AG09309 (cell line): ENCODE measurements at regions not wholly inside any gene's neighbourhood (a gene's known extent, or its start where the extent isn't known, plus 50 kb on each side); places are given as distances from the start of the nearest gene placed in this dataset.

Source experiments
- DNase-seq: peaks from one replicate; pipeline ENCODE4 v3.0.0-alpha.2; 2010; ENCODE audit warnings: low read depth
- H3K4me3 ChIP-seq: 2 replicates; pipeline ENCODE4 v1.5.1; 2011; ENCODE audit warnings: mild to moderate bottlenecking, low read depth, low read length, moderate library complexity; ENCODE audit not compliant: control insufficient read depth
- CTCF ChIP-seq: IDR thresholded peaks from 2 replicates; pipeline ENCODE4 v1.5.1; 2011; ENCODE audit warnings: mild to moderate bottlenecking, low read depth, low read length, inconsistent platforms; ENCODE audit not compliant: insufficient read depth, control insufficient read depth; ENCODE audit errors: missing control alignments

- DNase-seq, result no peak
- no peak overlapping the region for H3K4me3 ChIP-seq
- no peak for TF ChIP-seq CTCF
Observed at GRCh38 chr7:3094701-3095445, 51.2 kb upstream of the CARD11 start.

- TF ChIP-seq CTCF, result no peak
- DNase-seq, result no peak
- no peak overlapping the region for H3K4me3 ChIP-seq
Observed at GRCh38 chr7:3097734-3098133, 54.1 kb upstream of the CARD11 start.

- no peak for DNase-seq
- no peak for TF ChIP-seq CTCF
- no peak overlapping the region for H3K4me3 ChIP-seq
Observed at GRCh38 chr7:3102159-3102558, 58.5 kb upstream of the CARD11 start.

DNA sequence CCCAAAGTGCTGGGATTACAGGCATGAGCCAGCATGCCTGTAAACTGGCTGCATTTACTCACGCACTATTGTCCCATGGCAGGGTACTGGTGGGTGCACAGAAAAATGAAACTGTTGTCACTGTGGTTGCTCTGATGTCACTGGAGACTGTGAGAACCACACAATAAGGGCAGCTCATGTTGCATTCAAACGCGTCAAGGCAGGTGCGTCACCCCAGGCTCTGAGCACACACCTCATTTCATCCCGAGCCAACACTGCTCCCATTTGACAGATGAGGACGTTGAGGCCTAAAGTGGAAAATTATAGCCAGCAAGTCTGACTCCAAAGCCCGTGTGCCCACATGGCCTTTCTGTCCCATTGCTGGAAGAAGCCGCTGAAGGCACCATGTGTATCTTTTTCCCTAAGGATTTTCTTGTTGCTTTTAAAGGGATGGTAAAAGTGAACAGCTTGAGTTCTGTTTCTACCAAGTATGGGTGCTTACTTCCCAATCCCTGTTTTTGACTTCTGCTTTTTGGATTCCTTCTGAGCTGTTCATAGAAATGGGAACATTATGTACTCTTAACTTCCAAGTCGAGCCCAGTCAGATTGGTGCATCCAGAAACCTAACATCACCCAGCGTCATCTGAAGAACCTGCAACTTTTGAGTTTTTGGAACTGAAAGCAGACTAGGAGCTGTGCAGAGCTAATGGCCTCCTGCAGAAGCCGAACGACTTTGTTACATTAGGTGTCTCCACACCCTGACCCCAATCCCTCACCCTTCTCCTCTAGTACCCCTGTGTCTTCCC is 60.1 kb upstream of the CARD11 start:
- H3K4me3 ChIP-seq, result no peak overlapping the region
- no peak for DNase-seq
- TF ChIP-seq CTCF, result no peak

DNA sequence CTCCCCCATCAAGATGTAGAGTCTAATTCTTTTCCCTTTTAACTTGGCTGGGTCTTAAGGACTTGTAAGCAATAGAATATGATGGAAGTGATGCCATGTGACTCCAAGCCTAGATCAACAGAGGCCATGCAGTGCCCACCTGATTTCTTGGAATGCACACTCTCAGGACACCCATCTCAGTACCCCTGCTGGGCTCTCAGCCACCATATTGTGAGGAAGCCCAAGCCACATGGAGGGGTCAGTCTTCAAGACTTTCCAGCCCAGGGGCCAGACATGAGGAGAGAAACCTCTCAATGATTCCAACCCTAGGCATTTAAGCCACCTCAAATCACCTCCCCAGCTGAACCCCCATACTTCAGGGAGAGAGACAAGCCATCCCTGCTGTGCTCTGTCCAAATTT is 62.2 kb upstream of the CARD11 start:
- no peak for TF ChIP-seq CTCF
- no peak overlapping the region for H3K4me3 ChIP-seq
- no peak for DNase-seq

GRCh38 chr7:3106361-3106826 is 62.7 kb upstream of the CARD11 start:
- H3K4me3 ChIP-seq, result no peak overlapping the region
- TF ChIP-seq CTCF, result no peak
- DNase-seq, result no peak
